ENCODE measurements at regions not wholly inside any gene's neighbourhood (a gene's known extent, or its start where the extent isn't known, plus 50 kb on each side); places are given as distances from the start of the nearest gene placed in this dataset.

DNA sequence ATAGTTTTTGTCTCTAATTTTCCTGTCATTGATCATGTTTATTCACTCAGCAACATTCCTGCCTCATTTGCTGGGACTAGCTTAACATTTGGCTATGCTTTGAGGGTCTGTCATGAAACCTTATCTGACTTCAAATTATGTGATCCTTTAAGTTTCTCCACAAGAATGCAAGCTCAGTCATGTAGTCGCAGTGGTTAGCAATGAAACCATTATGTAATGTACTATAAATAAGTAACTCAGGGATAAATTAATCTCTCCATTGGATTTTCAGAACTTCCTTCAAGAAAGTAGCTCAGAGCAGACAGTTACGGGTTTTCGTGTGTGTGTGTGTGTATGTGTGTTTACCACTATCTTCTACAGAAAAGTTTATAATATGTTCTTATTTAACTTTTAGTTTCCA is 993.6 kb downstream of the ADGRL3 start:
- TF ChIP-seq, protein P1, sequence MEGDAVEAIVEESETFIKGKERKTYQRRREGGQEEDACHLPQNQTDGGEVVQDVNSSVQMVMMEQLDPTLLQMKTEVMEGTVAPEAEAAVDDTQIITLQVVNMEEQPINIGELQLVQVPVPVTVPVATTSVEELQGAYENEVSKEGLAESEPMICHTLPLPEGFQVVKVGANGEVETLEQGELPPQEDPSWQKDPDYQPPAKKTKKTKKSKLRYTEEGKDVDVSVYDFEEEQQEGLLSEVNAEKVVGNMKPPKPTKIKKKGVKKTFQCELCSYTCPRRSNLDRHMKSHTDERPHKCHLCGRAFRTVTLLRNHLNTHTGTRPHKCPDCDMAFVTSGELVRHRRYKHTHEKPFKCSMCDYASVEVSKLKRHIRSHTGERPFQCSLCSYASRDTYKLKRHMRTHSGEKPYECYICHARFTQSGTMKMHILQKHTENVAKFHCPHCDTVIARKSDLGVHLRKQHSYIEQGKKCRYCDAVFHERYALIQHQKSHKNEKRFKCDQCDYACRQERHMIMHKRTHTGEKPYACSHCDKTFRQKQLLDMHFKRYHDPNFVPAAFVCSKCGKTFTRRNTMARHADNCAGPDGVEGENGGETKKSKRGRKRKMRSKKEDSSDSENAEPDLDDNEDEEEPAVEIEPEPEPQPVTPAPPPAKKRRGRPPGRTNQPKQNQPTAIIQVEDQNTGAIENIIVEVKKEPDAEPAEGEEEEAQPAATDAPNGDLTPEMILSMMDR (IDR thresholded peaks at IDR 0.05): no peak
- H3K4me3 ChIP-seq: no peak overlapping the region
- DNase-seq (ENCODE audit: low spot score): no peak
- H3K27ac ChIP-seq: no peak overlapping the region

DNA sequence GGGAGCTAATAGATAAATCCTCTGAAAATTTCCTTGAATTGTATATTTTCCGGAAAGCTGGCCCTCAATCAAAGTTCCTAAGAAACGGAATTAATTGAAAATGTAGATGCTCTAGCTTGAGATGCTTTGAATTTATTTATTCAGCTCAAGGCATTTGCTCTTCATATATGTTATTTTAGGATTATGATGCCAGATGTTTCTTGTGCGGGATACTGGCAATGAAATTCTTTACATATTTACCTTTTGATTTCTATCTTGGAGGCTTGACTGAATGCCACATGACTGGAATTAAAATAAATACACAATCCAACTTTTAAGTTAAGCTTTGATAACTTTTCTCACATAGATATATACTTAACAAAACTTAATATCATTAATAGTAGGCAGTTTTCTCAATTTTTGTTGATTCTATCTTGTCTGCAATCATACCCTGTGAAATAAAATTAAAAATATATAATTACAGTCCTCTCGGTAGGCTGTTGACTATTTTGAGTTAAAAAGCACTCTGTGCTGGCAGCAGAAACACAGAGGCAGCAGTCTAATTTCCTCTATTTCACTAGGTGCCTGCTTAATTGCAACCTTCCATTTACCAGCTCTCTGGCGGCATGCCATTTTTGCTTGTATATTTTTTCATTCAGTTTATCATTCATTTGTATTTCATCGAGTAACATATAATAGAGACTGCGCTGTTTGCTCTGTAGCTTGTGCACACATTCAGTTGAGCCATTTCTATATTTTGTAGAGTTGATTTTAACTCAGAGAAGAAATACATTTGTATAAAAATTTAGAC is 991.5 kb downstream of the ADGRL3 start:
- no peak for DNase-seq (ENCODE audit: low spot score)
- Histone ChIP-seq H3K4me3 (no peak overlapping the region), H3K27ac (no peak overlapping the region)
- TF ChIP-seq, protein P1 (IDR thresholded peaks at IDR 0.05): no peak

DNA sequence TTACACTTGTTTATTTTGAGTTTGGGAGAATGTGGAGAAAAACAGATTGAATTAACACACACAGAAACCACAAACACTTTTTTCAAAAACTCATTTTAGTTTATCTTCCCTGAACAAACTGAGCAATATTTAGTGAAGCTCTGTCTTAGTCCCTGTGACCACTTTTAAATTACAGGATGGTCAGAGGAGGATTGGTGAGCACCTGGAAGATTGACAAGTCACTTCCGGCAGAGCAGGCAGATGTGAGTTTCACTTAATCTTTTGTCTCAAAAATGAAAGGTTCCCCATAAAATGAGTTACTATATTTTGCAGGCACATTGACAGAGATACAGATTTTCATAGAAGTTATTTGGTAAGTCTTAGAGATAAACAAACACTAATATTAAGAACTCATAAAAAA is 970.1 kb downstream of the ADGRL3 start:
- H3K4me3 ChIP-seq: no peak overlapping the region
- H3K27ac ChIP-seq: no peak overlapping the region
- no peak for DNase-seq (ENCODE audit: low spot score)
- TF ChIP-seq, protein P1 (IDR thresholded peaks at IDR 0.05): no peak

DNA sequence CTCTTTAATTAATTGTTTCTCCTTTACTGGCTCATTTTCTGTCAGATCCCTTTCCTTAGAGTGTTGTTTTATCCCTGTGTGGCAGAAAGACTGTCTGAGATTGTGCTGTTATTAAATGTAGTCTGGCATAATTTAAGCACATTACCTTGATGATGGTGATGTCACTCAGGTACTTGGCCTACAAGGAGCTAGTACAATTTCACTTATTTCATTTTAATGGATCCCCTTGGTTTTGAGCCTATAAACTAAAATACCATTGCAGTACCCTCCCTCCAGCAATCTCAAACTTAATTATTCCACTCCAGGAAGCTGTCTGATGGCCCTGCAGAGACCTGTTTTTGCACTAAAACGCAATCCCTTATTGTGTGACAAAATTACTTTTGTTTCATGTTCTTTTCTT is 968.6 kb downstream of the ADGRL3 start:
- DNase-seq (ENCODE audit: low spot score): no peak
- TF ChIP-seq, protein P1 (IDR thresholded peaks at IDR 0.05): no peak

DNA sequence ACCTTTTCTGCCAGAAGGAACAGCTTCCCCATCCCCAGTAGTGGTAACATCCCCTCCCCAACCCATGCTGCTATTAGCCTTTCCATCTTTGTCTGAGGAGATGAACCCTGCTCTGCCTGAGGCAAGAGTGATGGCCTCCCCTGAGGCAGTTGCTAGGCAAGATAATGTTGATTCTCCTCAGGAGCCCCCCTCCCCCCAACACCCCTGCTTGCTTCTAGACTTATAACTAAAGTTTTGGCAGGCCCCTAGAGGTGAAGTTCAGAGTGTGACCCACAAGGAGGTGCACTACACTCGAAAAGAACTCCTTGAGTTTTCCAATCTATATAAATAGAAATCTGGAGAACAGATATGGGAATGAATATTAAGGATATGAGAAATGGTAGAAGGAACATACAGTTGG is 962.5 kb downstream of the ADGRL3 start:
- DNase-seq (ENCODE audit: low spot score): no peak
- TF ChIP-seq, protein P1 (IDR thresholded peaks at IDR 0.05): no peak
- H3K4me3 ChIP-seq: no peak overlapping the region
- no peak overlapping the region for H3K27ac ChIP-seq

More for the DNA sequence above, 968.6 kb downstream of the ADGRL3 start:
- H3K27ac ChIP-seq: no peak overlapping the region
- no peak overlapping the region for H3K4me3 ChIP-seq

DNA sequence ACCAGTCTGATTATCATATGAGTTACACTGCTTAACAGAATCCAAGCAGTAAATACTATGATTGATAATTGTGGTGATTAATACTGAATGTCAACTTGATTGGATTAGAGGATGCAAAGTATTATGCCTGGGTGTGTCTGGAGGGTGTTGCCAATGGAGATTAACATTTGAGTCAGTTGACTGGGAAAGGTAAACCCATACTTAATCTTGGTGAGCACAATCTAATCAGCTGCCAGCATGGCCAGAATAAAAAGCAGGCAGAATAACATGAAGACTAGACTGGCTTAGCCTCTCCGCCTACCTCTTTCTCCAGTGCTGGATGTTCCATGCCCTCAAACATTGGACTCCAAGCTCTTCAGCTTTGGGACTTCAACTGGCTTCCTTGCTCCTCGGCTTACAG is 961.3 kb downstream of the ADGRL3 start:
- TF ChIP-seq, protein P1 (IDR thresholded peaks at IDR 0.05): no peak
- H3K27ac ChIP-seq: no peak overlapping the region
- H3K4me3 ChIP-seq: no peak overlapping the region
- DNase-seq (ENCODE audit: low spot score): no peak

DNA sequence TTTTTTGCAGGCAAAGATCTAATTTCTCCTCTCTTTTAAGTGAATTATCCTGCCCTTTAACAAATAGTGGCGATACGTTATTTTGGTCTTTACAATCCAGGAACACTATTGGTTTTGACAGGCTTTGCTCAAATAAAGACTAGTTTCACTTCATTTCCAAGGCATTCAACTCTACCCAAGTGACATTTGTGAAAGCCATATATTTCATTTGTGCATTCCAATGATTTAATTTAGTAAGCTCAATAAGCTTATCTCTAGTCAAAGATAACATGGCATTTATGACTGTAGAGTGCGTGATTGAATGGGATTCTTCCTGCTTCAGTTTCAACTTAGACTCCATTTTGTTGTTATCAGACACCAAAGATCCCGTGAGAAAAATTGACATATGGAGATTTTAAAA is 959.8 kb downstream of the ADGRL3 start:
- H3K27ac ChIP-seq: no peak overlapping the region
- no peak overlapping the region for H3K4me3 ChIP-seq
- no peak for DNase-seq (ENCODE audit: low spot score)
- TF ChIP-seq, protein P1 (IDR thresholded peaks at IDR 0.05): no peak
